Stimulated activated CD4-positive, alpha-beta T cell treated with anti-CD3 and anti-CD28 coated beads, Interleukin-4, amount 100 ng/mL, for 1 hour (primary cell): ENCODE measurements at regions not wholly inside any gene's neighbourhood (a gene's known extent, or its start where the extent isn't known, plus 50 kb on each side); places are given as distances from the start of the nearest gene placed in this dataset.

Source experiments
- DNase-seq: peaks from one replicate; pipeline ENCODE4 v3.0.0-alpha.2; 2020

- no peak for DNase-seq
Observed at GRCh38 chr10:117878626-117879025, 168.1 kb downstream of the RAB11FIP2 start.

- DNase-seq: no peak
Observed at GRCh38 chr10:117884093-117884492, 162.6 kb downstream of the RAB11FIP2 start.

GRCh38 chr10:117884592-117884991 lies 162.1 kb downstream of the RAB11FIP2 start:
- DNase-seq: no peak

GRCh38 chr10:117885206-117885829 lies 161.4 kb downstream of the RAB11FIP2 start:
- DNase-seq: no peak

GRCh38 chr10:117886766-117887165 lies 160.0 kb downstream of the RAB11FIP2 start:
- no peak for DNase-seq

- no peak for DNase-seq
Observed at GRCh38 chr10:117889664-117890063, 157.1 kb downstream of the RAB11FIP2 start.

GRCh38 chr10:117892681-117893220 lies 154.0 kb downstream of the RAB11FIP2 start:
- DNase-seq: no peak

- no peak for DNase-seq
Observed at GRCh38 chr10:117894339-117894738, 152.4 kb downstream of the RAB11FIP2 start.

- DNase-seq: no peak
Observed at GRCh38 chr10:117896517-117896916, 150.2 kb downstream of the RAB11FIP2 start.

GRCh38 chr10:117899181-117899683 lies 147.5 kb downstream of the RAB11FIP2 start:
- no peak for DNase-seq

- DNase-seq: no peak
Observed at GRCh38 chr10:117900280-117900679, 146.5 kb downstream of the RAB11FIP2 start.

- DNase-seq: no peak
Observed at GRCh38 chr10:117903854-117904253, 142.9 kb downstream of the RAB11FIP2 start.

GRCh38 chr10:117905404-117905803 lies 141.3 kb downstream of the RAB11FIP2 start:
- DNase-seq: no peak

GRCh38 chr10:117911684-117912083 lies 135.1 kb downstream of the RAB11FIP2 start:
- no peak for DNase-seq

- no peak for DNase-seq
Observed at GRCh38 chr10:117914334-117914733, 132.4 kb downstream of the RAB11FIP2 start.

GRCh38 chr10:117920956-117921355 lies 125.8 kb downstream of the RAB11FIP2 start:
- DNase-seq: no peak

- DNase-seq: no peak
Observed at GRCh38 chr10:117921421-117921820, 125.3 kb downstream of the RAB11FIP2 start.

- DNase-seq: no peak
Observed at GRCh38 chr10:117924820-117925219, 121.9 kb downstream of the RAB11FIP2 start.

GRCh38 chr10:117925369-117925768 lies 121.4 kb downstream of the RAB11FIP2 start:
- no peak for DNase-seq

GRCh38 chr10:117926491-117926890 lies 120.2 kb downstream of the RAB11FIP2 start:
- DNase-seq: no peak

- DNase-seq: no peak
Observed at GRCh38 chr10:117927332-117927731, 119.4 kb downstream of the RAB11FIP2 start.

- no peak for DNase-seq
Observed at GRCh38 chr10:117927871-117928270, 118.9 kb downstream of the RAB11FIP2 start.

GRCh38 chr10:117928281-117928680 lies 118.5 kb downstream of the RAB11FIP2 start:
- DNase-seq: no peak

- DNase-seq: no peak
Observed at GRCh38 chr10:117928741-117929140, 118.0 kb downstream of the RAB11FIP2 start.
